GM19025 (cell line): ENCODE measurements at regions not wholly inside any gene's neighbourhood (a gene's known extent, or its start where the extent isn't known, plus 50 kb on each side); places are given as distances from the start of the nearest gene placed in this dataset.

Source experiments
- ATAC-seq: cut with Tn5 transposase; IDR thresholded peaks from one replicate; pipeline ENCODE4 v1.9.1; 2021; ENCODE audit warnings: mild to moderate bottlenecking, low read depth, moderate library complexity; ENCODE audit not compliant: unreplicated experiment

- no peak for ATAC-seq
These were observed 318.0 kb upstream of the PUM3 start for GRCh38 chr9:3161912-3162311.

GRCh38 chr9:3157011-3157410 is 313.1 kb upstream of the PUM3 start:
- no peak for ATAC-seq

GRCh38 chr9:3151672-3152576 is 308.0 kb upstream of the PUM3 start:
- ATAC-seq: no peak

GRCh38 chr9:3150074-3150473 is 306.2 kb upstream of the PUM3 start:
- no peak for ATAC-seq

GRCh38 chr9:3138231-3139229 is 294.6 kb upstream of the PUM3 start:
- no peak for ATAC-seq

GRCh38 chr9:3137347-3137695 is 293.4 kb upstream of the PUM3 start:
- no peak for ATAC-seq

- ATAC-seq: no peak
These were observed 292.9 kb upstream of the PUM3 start for GRCh38 chr9:3136686-3137346.

- no peak for ATAC-seq
These were observed 292.3 kb upstream of the PUM3 start for GRCh38 chr9:3136230-3136629.

GRCh38 chr9:3127564-3127963 is 283.7 kb upstream of the PUM3 start:
- no peak for ATAC-seq

- no peak for ATAC-seq
These were observed 281.9 kb upstream of the PUM3 start for GRCh38 chr9:3125602-3126405.

GRCh38 chr9:3124001-3124400 is 280.1 kb upstream of the PUM3 start:
- ATAC-seq: no peak

GRCh38 chr9:3118081-3118480 is 274.2 kb upstream of the PUM3 start:
- ATAC-seq: no peak

- no peak for ATAC-seq
These were observed 255.8 kb upstream of the PUM3 start for GRCh38 chr9:3099646-3100045.

- no peak for ATAC-seq
These were observed 244.3 kb upstream of the PUM3 start for GRCh38 chr9:3088219-3088618.

GRCh38 chr9:3087697-3088096 is 243.8 kb upstream of the PUM3 start:
- ATAC-seq: no peak

GRCh38 chr9:3080951-3081350 is 237.1 kb upstream of the PUM3 start:
- no peak for ATAC-seq

GRCh38 chr9:3074247-3074646 is 230.4 kb upstream of the PUM3 start:
- ATAC-seq: no peak

- no peak for ATAC-seq
These were observed 222.7 kb upstream of the PUM3 start for GRCh38 chr9:3066591-3066990.

GRCh38 chr9:3059781-3060468 is 216.0 kb upstream of the PUM3 start:
- no peak for ATAC-seq
